Calu3 (cell line): ENCODE measurements at regions not wholly inside any gene's neighbourhood (a gene's known extent, or its start where the extent isn't known, plus 50 kb on each side); places are given as distances from the start of the nearest gene placed in this dataset.

ENCODE experiments used
- BruUV-seq: library from RNA; stranded (reverse); fragments of 400-500 nt; replicated peaks from 2 replicates; lab custom pipeline; 2021; lab: Mats Ljungman, UMichigan
- CTCF ChIA-PET: fragments of 300-600 bp; sonication (Branson Sonifier 250); formaldehyde crosslinking; loops from one replicate; lab custom pipeline; 2022; ENCODE audit warnings: antibody characterized with exemption; lab: Charles Lee
- DNase-seq: peaks from one replicate; pipeline ENCODE4 v3.0.0; 2022
- H3K27ac Mint-ChIP-seq: one replicate; pipeline ENCODE4 v1.8.0; 2022; ENCODE audit warnings: mixed read lengths; ENCODE audit not compliant: unreplicated experiment
- H3K27me3 Mint-ChIP-seq: one replicate; pipeline ENCODE4 v1.8.0; 2022; ENCODE audit warnings: mixed read lengths; ENCODE audit not compliant: unreplicated experiment
- H3K36me3 Mint-ChIP-seq: one replicate; pipeline ENCODE4 v1.8.0; 2022; ENCODE audit warnings: mild to moderate bottlenecking, moderate library complexity, mixed read lengths; ENCODE audit not compliant: insufficient read depth, unreplicated experiment
- H3K4me1 Mint-ChIP-seq: one replicate; pipeline ENCODE4 v1.8.0; 2022; ENCODE audit warnings: mild to moderate bottlenecking, low read depth, mixed read lengths; ENCODE audit not compliant: unreplicated experiment
- H3K4me3 Mint-ChIP-seq: one replicate; pipeline ENCODE4 v1.8.0; 2022; ENCODE audit warnings: mild to moderate bottlenecking, low read depth, moderate library complexity, mixed read lengths; ENCODE audit not compliant: unreplicated experiment
- H3K9me3 Mint-ChIP-seq: one replicate; pipeline ENCODE4 v1.8.0; 2022; ENCODE audit warnings: low read depth, mixed read lengths; ENCODE audit not compliant: unreplicated experiment
- intact Hi-C: fragments of 100-400 bp; cut with micrococcal nuclease; formaldehyde crosslinking; loops from one replicate; pipeline ENCODE4 v1.10.0; 2022; ENCODE audit not compliant: unreplicated experiment
- TF ChIP-seq, protein P1 (sequence below): fragments of 200-600 bp; IDR thresholded peaks from one replicate; pipeline ENCODE4 v1.8.0; 2022; ENCODE audit warnings: antibody characterized with exemption; ENCODE audit not compliant: unreplicated experiment

DNA sequence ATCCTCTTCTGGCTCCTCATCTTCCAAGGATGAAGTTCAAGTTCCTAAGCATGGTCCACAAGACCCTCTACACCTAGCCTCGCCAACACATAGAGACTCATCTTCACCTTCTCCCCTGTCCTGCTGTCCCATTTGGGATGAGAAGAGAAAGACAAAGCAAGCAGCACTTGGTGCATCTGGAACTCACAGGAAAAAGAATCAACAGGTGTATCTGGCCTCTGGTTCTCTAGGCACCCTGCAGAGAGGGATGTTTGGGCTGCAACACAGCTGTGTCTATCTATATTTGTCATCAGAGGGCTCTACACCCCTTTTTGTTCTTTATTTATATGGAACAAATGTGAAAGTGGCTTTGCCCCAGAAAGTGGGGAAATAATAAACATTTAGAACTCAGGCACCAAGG lies 82.1 kb upstream of the GALNT18 start:
- DNase-seq = no peak
- Mint-ChIP-seq H3K36me3 (no peaks in the 10 kb centered on the region), H3K4me1 (no peaks in the 10 kb centered on the region), H3K27ac (no peak overlapping the region), H3K4me3 (no peak overlapping the region), H3K27me3 (peaks cover 83% of the 10 kb centered on the region), H3K9me3 (no peaks in the 10 kb centered on the region)
- TF ChIP-seq, protein P1, sequence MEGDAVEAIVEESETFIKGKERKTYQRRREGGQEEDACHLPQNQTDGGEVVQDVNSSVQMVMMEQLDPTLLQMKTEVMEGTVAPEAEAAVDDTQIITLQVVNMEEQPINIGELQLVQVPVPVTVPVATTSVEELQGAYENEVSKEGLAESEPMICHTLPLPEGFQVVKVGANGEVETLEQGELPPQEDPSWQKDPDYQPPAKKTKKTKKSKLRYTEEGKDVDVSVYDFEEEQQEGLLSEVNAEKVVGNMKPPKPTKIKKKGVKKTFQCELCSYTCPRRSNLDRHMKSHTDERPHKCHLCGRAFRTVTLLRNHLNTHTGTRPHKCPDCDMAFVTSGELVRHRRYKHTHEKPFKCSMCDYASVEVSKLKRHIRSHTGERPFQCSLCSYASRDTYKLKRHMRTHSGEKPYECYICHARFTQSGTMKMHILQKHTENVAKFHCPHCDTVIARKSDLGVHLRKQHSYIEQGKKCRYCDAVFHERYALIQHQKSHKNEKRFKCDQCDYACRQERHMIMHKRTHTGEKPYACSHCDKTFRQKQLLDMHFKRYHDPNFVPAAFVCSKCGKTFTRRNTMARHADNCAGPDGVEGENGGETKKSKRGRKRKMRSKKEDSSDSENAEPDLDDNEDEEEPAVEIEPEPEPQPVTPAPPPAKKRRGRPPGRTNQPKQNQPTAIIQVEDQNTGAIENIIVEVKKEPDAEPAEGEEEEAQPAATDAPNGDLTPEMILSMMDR = no peak
- BruUV-seq = no TSS peak
- CTCF ChIA-PET = no interaction called here
- intact Hi-C loops = no loop called here

- H3K27ac Mint-ChIP-seq = no peak overlapping the region
- intact Hi-C loops = no loop called here
- TF ChIP-seq, protein P1 = no peak
- H3K4me3 Mint-ChIP-seq = no peak overlapping the region
- H3K36me3 Mint-ChIP-seq = no peaks in the 10 kb centered on the region
- no peak for DNase-seq
- CTCF ChIA-PET = interaction anchor here (0.7 kb wide), 1 partner anchor 787 kb away, joined by 3 read pairs; no protein-coding TSS in a partner anchor
- no peaks in the 10 kb centered on the region for H3K4me1 Mint-ChIP-seq
- peaks cover 1% of the 10 kb centered on the region for H3K9me3 Mint-ChIP-seq
- peaks cover 65% of the 10 kb centered on the region for H3K27me3 Mint-ChIP-seq
- BruUV-seq = no TSS peak
Observed at GRCh38 chr11:11701070-11701469, 79.3 kb upstream of the GALNT18 start.

DNA sequence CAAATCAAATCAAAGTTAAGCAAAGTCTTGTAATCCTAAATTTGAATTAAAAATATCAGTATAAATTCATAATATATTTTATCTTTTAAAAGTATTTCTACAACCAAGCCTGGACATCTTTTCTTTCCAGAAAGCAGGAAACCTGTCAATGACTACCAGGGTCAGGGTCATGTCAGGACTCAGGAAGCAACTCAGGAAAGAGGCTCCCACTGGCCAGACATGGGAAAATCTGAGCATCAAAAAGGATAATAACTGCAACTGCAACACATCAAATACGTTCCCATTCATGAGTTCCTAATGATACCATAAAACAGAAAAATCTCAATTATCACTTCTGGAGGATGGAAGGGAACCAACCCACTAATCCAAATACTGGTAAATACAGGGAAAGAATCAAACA lies 76.0 kb upstream of the GALNT18 start:
- intact Hi-C loops = no loop called here
- no peak for DNase-seq

GRCh38 chr11:11691296-11692151 lies 69.7 kb upstream of the GALNT18 start:
- TF ChIP-seq, protein P1 = no peak
- no TSS peak for BruUV-seq
- CTCF ChIA-PET = no interaction called here
- peaks cover 3% of the 10 kb centered on the region for H3K9me3 Mint-ChIP-seq
- H3K4me1 Mint-ChIP-seq = no peaks in the 10 kb centered on the region
- no peaks in the 10 kb centered on the region for H3K36me3 Mint-ChIP-seq
- no peak overlapping the region for H3K4me3 Mint-ChIP-seq
- H3K27me3 Mint-ChIP-seq = peaks cover 76% of the 10 kb centered on the region
- intact Hi-C loops = no loop called here
- no peak for DNase-seq
- H3K27ac Mint-ChIP-seq = no peak overlapping the region

More for the DNA sequence above, 76.0 kb upstream of the GALNT18 start:
- Mint-ChIP-seq H3K27ac (no peak overlapping the region), H3K27me3 (peaks cover 65% of the 10 kb centered on the region), H3K4me1 (no peaks in the 10 kb centered on the region), H3K4me3 (no peak overlapping the region), H3K36me3 (no peaks in the 10 kb centered on the region), H3K9me3 (peaks cover 3% of the 10 kb centered on the region)
- CTCF ChIA-PET = no interaction called here
- TF ChIP-seq, protein P1 = no peak
- no TSS peak for BruUV-seq
